ENCODE measurements at regions not wholly inside any gene's neighbourhood (a gene's known extent, or its start where the extent isn't known, plus 50 kb on each side); places are given as distances from the start of the nearest gene placed in this dataset.
"Not testable (repeated sequence)": the region's sequence is repeated elsewhere in the genome, so short reads cannot be mapped to it uniquely, and the experiment has no call there.

DNA sequence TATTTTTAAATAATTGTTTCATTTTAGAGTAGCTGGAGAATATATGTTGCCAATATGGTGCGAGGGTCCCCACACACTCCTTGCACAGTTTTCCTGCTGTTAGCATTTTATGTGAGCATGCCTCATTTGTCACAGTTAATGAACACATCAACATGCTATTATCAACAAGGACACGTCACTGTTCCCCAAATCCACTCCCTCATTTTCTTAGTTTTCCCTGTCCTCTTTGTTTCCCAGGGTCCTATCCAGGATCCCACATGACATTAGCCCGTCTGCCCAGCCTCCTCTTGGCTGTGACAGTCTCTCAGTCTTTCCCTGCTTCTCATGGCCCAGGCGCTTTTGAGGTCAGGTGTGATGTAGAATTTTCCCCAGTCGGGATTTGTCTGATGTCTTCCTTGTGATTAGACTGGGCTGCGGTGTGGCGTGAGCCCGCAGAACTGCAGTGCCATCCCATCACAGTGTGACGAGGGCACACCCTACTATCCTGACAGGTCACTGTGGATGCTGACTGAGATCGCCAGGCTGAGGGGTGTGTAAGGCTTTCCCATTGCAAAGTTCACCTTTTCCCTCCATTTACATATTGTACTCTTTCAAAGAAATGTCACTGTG lies 450.6 kb upstream of the B3GAT1 start:
- H3K36me3 ChIP-seq (ENCODE audit: control insufficient read depth, insufficient read depth, low read length) = no peaks in the 10 kb centered on the region
- H3K9me3 ChIP-seq (ENCODE audit: control insufficient read depth, low read depth, low read length) = no peaks in the 10 kb centered on the region
- no peak overlapping the region for H3K27ac ChIP-seq (ENCODE audit: low read length)
- H3K4me3 ChIP-seq (ENCODE audit: low read length) = no peak overlapping the region
- no peak for DNase-seq
- H3K4me1 ChIP-seq (ENCODE audit: control insufficient read depth, insufficient read depth, low read length) = no peaks in the 10 kb centered on the region
- H3K27me3 ChIP-seq (ENCODE audit: control insufficient read depth, insufficient read depth, low read length) = no peaks in the 10 kb centered on the region
- WGBS (ENCODE audit: insufficient coverage, low lambda C conversion rate) = 40% methylated on average over 1 of the region's 10 CpGs

DNA sequence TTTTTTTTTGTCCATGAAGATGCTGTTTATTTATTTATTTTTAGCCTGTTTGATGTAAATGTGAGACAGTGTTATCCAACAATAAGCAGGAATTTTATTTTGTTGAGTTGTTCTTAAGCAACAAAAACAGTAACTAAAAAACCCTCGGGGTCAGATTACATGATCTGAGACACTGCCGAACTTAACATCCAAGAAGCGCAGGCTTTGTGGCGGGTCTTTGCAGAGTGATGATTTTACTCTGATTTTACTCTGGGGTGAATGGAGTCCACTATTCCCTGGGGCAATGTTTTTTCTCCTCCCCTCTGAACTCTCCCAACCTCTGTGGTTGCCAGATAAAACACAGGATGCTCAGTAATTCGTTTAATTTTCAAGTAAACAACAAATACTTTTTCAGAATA lies 450.1 kb upstream of the B3GAT1 start:
- Histone ChIP-seq H3K4me1 (ENCODE audit: control insufficient read depth, insufficient read depth, low read length) (no peaks in the 10 kb centered on the region), H3K9me3 (ENCODE audit: control insufficient read depth, low read depth, low read length) (no peaks in the 10 kb centered on the region), H3K4me3 (ENCODE audit: low read length) (no peak overlapping the region), H3K27ac (ENCODE audit: low read length) (no peak overlapping the region), H3K27me3 (ENCODE audit: control insufficient read depth, insufficient read depth, low read length) (no peaks in the 10 kb centered on the region), H3K36me3 (ENCODE audit: control insufficient read depth, insufficient read depth, low read length) (no peaks in the 10 kb centered on the region)
- DNase-seq = no peak
- WGBS (ENCODE audit: insufficient coverage, low lambda C conversion rate) = 60% methylated on average over 1 of the region's 5 CpGs

- Histone ChIP-seq H3K4me1 (ENCODE audit: control insufficient read depth, insufficient read depth, low read length) (no peaks in the 10 kb centered on the region), H3K9me3 (ENCODE audit: control insufficient read depth, low read depth, low read length) (no peaks in the 10 kb centered on the region), H3K36me3 (ENCODE audit: control insufficient read depth, insufficient read depth, low read length) (no peaks in the 10 kb centered on the region), H3K27me3 (ENCODE audit: control insufficient read depth, insufficient read depth, low read length) (no peaks in the 10 kb centered on the region), H3K27ac (ENCODE audit: low read length) (no peak overlapping the region), H3K4me3 (ENCODE audit: low read length) (no peak overlapping the region)
- WGBS (ENCODE audit: insufficient coverage, low lambda C conversion rate) = 93% methylated on average over 2 of the region's 15 CpGs
- no peak for DNase-seq
These were observed 449.6 kb upstream of the B3GAT1 start for GRCh38 chr11:134861490-134862104.

- DNase-seq = no peak
- WGBS (ENCODE audit: insufficient coverage, low lambda C conversion rate) = no CpG with 5 or more reads among the region's 8 CpGs
- Histone ChIP-seq H3K4me1 (ENCODE audit: control insufficient read depth, insufficient read depth, low read length) (no peaks in the 10 kb centered on the region), H3K27me3 (ENCODE audit: control insufficient read depth, insufficient read depth, low read length) (no peaks in the 10 kb centered on the region), H3K4me3 (ENCODE audit: low read length) (no peak overlapping the region), H3K27ac (ENCODE audit: low read length) (no peak overlapping the region), H3K9me3 (ENCODE audit: control insufficient read depth, low read depth, low read length) (no peaks in the 10 kb centered on the region), H3K36me3 (ENCODE audit: control insufficient read depth, insufficient read depth, low read length) (no peaks in the 10 kb centered on the region)
These were observed 446.9 kb upstream of the B3GAT1 start for GRCh38 chr11:134858783-134859480.

DNA sequence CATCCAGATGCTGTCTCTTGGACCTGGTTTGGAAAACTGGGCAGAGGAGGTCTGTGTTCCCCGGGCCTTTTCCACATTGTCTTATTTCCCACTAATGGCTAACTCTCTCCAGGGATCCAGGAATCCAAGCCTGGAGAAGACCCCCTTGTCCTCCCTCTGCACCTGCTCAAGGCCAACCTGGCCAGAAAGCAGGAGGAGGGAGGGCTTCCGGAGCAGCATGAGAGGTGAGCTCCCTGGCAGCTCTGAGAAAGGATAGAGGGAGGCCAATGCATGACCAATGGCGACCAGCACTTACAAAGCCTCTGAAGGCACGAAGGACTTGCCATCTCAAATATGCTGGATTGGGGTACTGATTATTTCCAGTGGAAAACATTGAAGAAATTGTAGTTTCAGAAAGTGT lies 445.0 kb upstream of the B3GAT1 start:
- no peaks in the 10 kb centered on the region for H3K27me3 ChIP-seq (ENCODE audit: control insufficient read depth, insufficient read depth, low read length)
- H3K27ac ChIP-seq (ENCODE audit: low read length) = no peak overlapping the region
- no peak for DNase-seq
- no peaks in the 10 kb centered on the region for H3K4me1 ChIP-seq (ENCODE audit: control insufficient read depth, insufficient read depth, low read length)
- no peak overlapping the region for H3K4me3 ChIP-seq (ENCODE audit: low read length)
- H3K36me3 ChIP-seq (ENCODE audit: control insufficient read depth, insufficient read depth, low read length) = no peaks in the 10 kb centered on the region
- no CpG with 5 or more reads among the region's 4 CpGs for WGBS (ENCODE audit: insufficient coverage, low lambda C conversion rate)
- H3K9me3 ChIP-seq (ENCODE audit: control insufficient read depth, low read depth, low read length) = no peaks in the 10 kb centered on the region

- no peak overlapping the region for H3K27ac ChIP-seq (ENCODE audit: low read length)
- H3K36me3 ChIP-seq (ENCODE audit: control insufficient read depth, insufficient read depth, low read length) = no peaks in the 10 kb centered on the region
- H3K27me3 ChIP-seq (ENCODE audit: control insufficient read depth, insufficient read depth, low read length) = no peaks in the 10 kb centered on the region
- H3K4me1 ChIP-seq (ENCODE audit: control insufficient read depth, insufficient read depth, low read length) = no peaks in the 10 kb centered on the region
- no peaks in the 10 kb centered on the region for H3K9me3 ChIP-seq (ENCODE audit: control insufficient read depth, low read depth, low read length)
- WGBS (ENCODE audit: insufficient coverage, low lambda C conversion rate) = no CpG with 5 or more reads among the region's 14 CpGs
- DNase-seq = no peak
- H3K4me3 ChIP-seq (ENCODE audit: low read length) = no peak overlapping the region
These were observed 444.3 kb upstream of the B3GAT1 start for GRCh38 chr11:134856056-134856971.

GRCh38 chr11:134853992-134854991 lies 442.2 kb upstream of the B3GAT1 start:
- Histone ChIP-seq H3K4me1 (ENCODE audit: control insufficient read depth, insufficient read depth, low read length) (no peaks in the 10 kb centered on the region), H3K4me3 (ENCODE audit: low read length) (no peak overlapping the region), H3K36me3 (ENCODE audit: control insufficient read depth, insufficient read depth, low read length) (no peaks in the 10 kb centered on the region), H3K27me3 (ENCODE audit: control insufficient read depth, insufficient read depth, low read length) (no peaks in the 10 kb centered on the region), H3K27ac (ENCODE audit: low read length) (no peak overlapping the region), H3K9me3 (ENCODE audit: control insufficient read depth, low read depth, low read length) (no peaks in the 10 kb centered on the region)
- WGBS (ENCODE audit: insufficient coverage, low lambda C conversion rate) = 90% methylated on average over 4 of the region's 12 CpGs
- DNase-seq = no peak

GRCh38 chr11:134851503-134852224 lies 439.6 kb upstream of the B3GAT1 start:
- not testable (repeated sequence) for H3K4me1 ChIP-seq (ENCODE audit: control insufficient read depth, insufficient read depth, low read length); H3K27me3 ChIP-seq (ENCODE audit: control insufficient read depth, insufficient read depth, low read length); DNase-seq; H3K9me3 ChIP-seq (ENCODE audit: control insufficient read depth, low read depth, low read length); H3K27ac ChIP-seq (ENCODE audit: low read length); H3K36me3 ChIP-seq (ENCODE audit: control insufficient read depth, insufficient read depth, low read length); H3K4me3 ChIP-seq (ENCODE audit: low read length)
- WGBS (ENCODE audit: insufficient coverage, low lambda C conversion rate) = 88% methylated on average over 1 of the region's 22 CpGs

- Histone ChIP-seq H3K36me3 (ENCODE audit: control insufficient read depth, insufficient read depth, low read length) (no peaks in the 10 kb centered on the region), H3K9me3 (ENCODE audit: control insufficient read depth, low read depth, low read length) (no peaks in the 10 kb centered on the region), H3K27ac (ENCODE audit: low read length) (no peak overlapping the region), H3K27me3 (ENCODE audit: control insufficient read depth, insufficient read depth, low read length) (no peaks in the 10 kb centered on the region), H3K4me1 (ENCODE audit: control insufficient read depth, insufficient read depth, low read length) (no peaks in the 10 kb centered on the region), H3K4me3 (ENCODE audit: low read length) (no peak overlapping the region)
- DNase-seq = no peak
- no CpG with 5 or more reads among the region's 2 CpGs for WGBS (ENCODE audit: insufficient coverage, low lambda C conversion rate)
These were observed 438.5 kb upstream of the B3GAT1 start for GRCh38 chr11:134850566-134850965.

All from large intestine (tissue), 3 donors.